ENCODE measurements at regions not wholly inside any gene's neighbourhood (a gene's known extent, or its start where the extent isn't known, plus 50 kb on each side); places are given as distances from the start of the nearest gene placed in this dataset.

- TF ChIP-seq POLR2A (IDR thresholded peaks at IDR 0.05; ENCODE audit: low read depth, low read length) (no peak), SPI1 (IDR thresholded peaks at IDR 0.05; ENCODE audit: low read depth, low read length) (no peak), TAF1 (IDR thresholded peaks at IDR 0.05; ENCODE audit: low read depth, low read length) (no peak), POLR2AphosphoS5 (IDR thresholded peaks at IDR 0.05; ENCODE audit: low read depth, low read length) (no peak), PAX5 (IDR thresholded peaks at IDR 0.05; ENCODE audit: insufficient read depth, low read length, severe bottlenecking) (no peak)
Measured at GRCh38 chr9:88889386-88889785, 101.9 kb upstream of the S1PR3 start.

Data from GM12891 (cell line).